HepG2 (cell line): ENCODE measurements at regions not wholly inside any gene's neighbourhood (a gene's known extent, or its start where the extent isn't known, plus 50 kb on each side); places are given as distances from the start of the nearest gene placed in this dataset.

Source experiments
- CTCF ChIP-seq: sonication (generic); formaldehyde crosslinking; IDR thresholded peaks from 2 replicates; pipeline ENCODE4 v1.5.0; 2020; ENCODE audit warnings: mild to moderate bottlenecking, missing genetic modification reagents, moderate library complexity
- POLR2A ChIP-seq, 2 experiments: IDR thresholded peaks; 2 replicates each; pipeline ENCODE4 v1.6.1; 2011; ENCODE audit warnings: low read depth in 2 of 2, low read length in 2 of 2, mild to moderate bottlenecking in 1 of 2, moderate library complexity in 1 of 2; ENCODE audit not compliant: insufficient read depth in 1 of 2

- TF ChIP-seq CTCF (CRISPR knock-in tag): no peak
- no peak for TF ChIP-seq POLR2A (IDR thresholded peaks at IDR 0.05; ENCODE audit: insufficient read depth in 1 of 2, low read depth in 2 of 2, low read length in 2 of 2)
Measured at GRCh38 chr7:89987665-89988064, 166.6 kb upstream of the STEAP1 start.
